HCT116 (cell line): ENCODE measurements at regions not wholly inside any gene's neighbourhood (a gene's known extent, or its start where the extent isn't known, plus 50 kb on each side); places are given as distances from the start of the nearest gene placed in this dataset.

Experiments used
- ATAC-seq: fragments of 200-7000 bp; cut with Tn5 transposase; 2 replicates; pipeline ENCODE4 v1.9.1; 2020; ENCODE audit warnings: mild to moderate bottlenecking, moderate library complexity
- BruUV-seq: library from RNA; stranded (reverse); fragments of 400-500 nt; replicated peaks from 2 replicates; lab custom pipeline; 2021; lab: Mats Ljungman, UMichigan
- CTCF ChIA-PET: fragments of 300-600 bp; sonication (Branson Sonifier 250); formaldehyde crosslinking; loops from one replicate; lab custom pipeline; 2021; ENCODE audit warnings: antibody characterized with exemption; lab: Charles Lee
- POLR2A ChIA-PET: fragments of 300-600, 350-600 bp; sonication (Branson Sonifier 250); formaldehyde crosslinking; loops from one replicate; lab custom pipeline; 2021; ENCODE audit warnings: antibody characterized with exemption; lab: Charles Lee
- RAD21 ChIA-PET, 2 experiments: fragments of 300-600 bp; sonication (Branson Sonifier 250); formaldehyde crosslinking; loops; one replicate each; lab custom pipeline; 2023; ENCODE audit warnings: low total read pairs in 2 of 2; ENCODE audit not compliant: uncharacterized antibody in 2 of 2, unreplicated experiment in 2 of 2, low non-redundant PET in 1 of 2; lab: Charles Lee
- DNase-seq: peaks from one replicate; pipeline ENCODE4 v3.0.0-alpha.2; 2010; ENCODE audit warnings: low read depth, low spot score
- H2AFZ ChIP-seq: fragments of 200-600 bp; shearing (Covaris generic), sonication (generic); 2 replicates; pipeline ENCODE4 v1.6.1; 2017; ENCODE audit warnings: low read depth, mixed run types, mixed read lengths, antibody characterized with exemption, low read length; ENCODE audit not compliant: poor library complexity, severe bottlenecking
- H3K27ac ChIP-seq: 2 replicates; pipeline ENCODE4 v1.5.1; 2012; ENCODE audit warnings: low read depth, low read length
- H3K27me3 ChIP-seq: fragments of 200-600 bp; sonication (generic); 2 replicates; pipeline ENCODE4 v1.6.1; 2016; ENCODE audit warnings: mixed run types, low read length, mixed read lengths; ENCODE audit not compliant: insufficient read depth
- H3K36me3 ChIP-seq, 2 experiments: fragments of 200-500 bp in 1 of 2; fragments of 200-600 bp in 1 of 2; sonication (Bioruptor generic) in 1 of 2; sonication (generic) in 1 of 2; 2 replicates each; pipeline versions ENCODE4 v1.5.1 to v1.6.1; 2014 to 2016; ENCODE audit warnings: low read length in 2 of 2, inconsistent platforms in 1 of 2, mixed read lengths in 1 of 2, mixed run types in 1 of 2; ENCODE audit not compliant: insufficient read depth in 2 of 2, control insufficient read depth in 1 of 2
- H3K4me1 ChIP-seq, 2 experiments: fragments of 200-600 bp in 1 of 2; sonication (generic) in 1 of 2; 2 replicates each; pipeline versions ENCODE4 v1.5.1 to v1.6.1; 2012 to 2017; ENCODE audit warnings: low read length in 2 of 2, inconsistent platforms in 1 of 2, mild to moderate bottlenecking in 1 of 2, mixed read lengths in 1 of 2, mixed run types in 1 of 2, moderate library complexity in 1 of 2; ENCODE audit not compliant: insufficient read depth in 2 of 2, control insufficient read depth in 1 of 2
- H3K4me2 ChIP-seq: fragments of 200-600 bp; sonication (generic); 2 replicates; pipeline ENCODE4 v1.6.1; 2017; ENCODE audit warnings: mixed run types, low read length, mixed read lengths
- H3K4me3 ChIP-seq, 2 experiments: fragments of 200-600 bp in 1 of 2; sonication (generic) in 1 of 2; replicated peaks in 1 of 2; 2 replicates each; pipeline ENCODE4 v1.5.1; 2011 to 2016; ENCODE audit warnings: low read length in 2 of 2, control low read depth in 1 of 2, low read depth in 1 of 2, mild to moderate bottlenecking in 1 of 2, mixed read lengths in 1 of 2, mixed run types in 1 of 2
- H3K79me2 ChIP-seq: fragments of 200-600 bp; sonication (generic); 2 replicates; pipeline ENCODE4 v1.6.1; 2017; ENCODE audit warnings: mild to moderate bottlenecking, mixed run types, low read length, moderate library complexity, mixed read lengths; ENCODE audit not compliant: insufficient read depth
- H3K9ac ChIP-seq: fragments of 200-600 bp; sonication (generic); 2 replicates; pipeline ENCODE4 v1.6.1; 2016; ENCODE audit warnings: low read length, mixed read lengths
- H3K9me2 ChIP-seq: fragments of 200-600 bp; sonication (generic), shearing (Covaris generic); 2 replicates; pipeline ENCODE4 v1.6.1; 2017; ENCODE audit warnings: mixed run types, mild to moderate bottlenecking, moderate library complexity; ENCODE audit not compliant: insufficient read depth
- H3K9me3 ChIP-seq, 2 experiments: fragments of 200-500 bp in 1 of 2; fragments of 200-600 bp in 1 of 2; sonication (Bioruptor generic) in 1 of 2; sonication (generic) in 1 of 2; 2 replicates each; pipeline ENCODE4 v1.6.1; 2014 to 2017; ENCODE audit warnings: low read length in 2 of 2, mixed read lengths in 2 of 2, inconsistent platforms in 1 of 2, low read depth in 1 of 2, mild to moderate bottlenecking in 1 of 2, mixed run types in 1 of 2, moderate library complexity in 1 of 2; ENCODE audit not compliant: control insufficient read depth in 1 of 2, insufficient read depth in 1 of 2
- H4K20me1 ChIP-seq: fragments of 200-600 bp; sonication (generic), shearing (Covaris generic); 2 replicates; pipeline ENCODE4 v1.6.1; 2017; ENCODE audit warnings: mixed run types, mild to moderate bottlenecking, moderate library complexity; ENCODE audit not compliant: insufficient read depth
- CBX3 ChIP-seq: IDR thresholded peaks from 2 replicates; pipeline ENCODE4 v1.6.1; 2012; ENCODE audit warnings: low read depth
- CEBPB ChIP-seq: IDR thresholded peaks from 2 replicates; pipeline ENCODE4 v1.6.1; 2012; ENCODE audit warnings: low read depth
- FOSL1 ChIP-seq: IDR thresholded peaks from 2 replicates; pipeline ENCODE4 v1.6.1; 2012; ENCODE audit warnings: low read depth
- JUND ChIP-seq: IDR thresholded peaks from 2 replicates; pipeline ENCODE4 v1.6.1; 2012
- SIN3A ChIP-seq: IDR thresholded peaks from 2 replicates; pipeline ENCODE4 v1.6.1; 2012; ENCODE audit warnings: low read depth
- intact Hi-C: fragments of 100-400 bp; cut with micrococcal nuclease; formaldehyde crosslinking; loops from 2 replicates; pipeline ENCODE4 v1.10.0; 2022
- TF ChIP-seq, protein P1 (sequence below): IDR thresholded peaks from 2 replicates; pipeline ENCODE4 v1.6.1; 2012; ENCODE audit warnings: low read depth
- TF ChIP-seq, protein P2 (sequence below), 3 experiments: fragments of 200-600 bp in 1 of 3; sonication (generic) in 1 of 3; IDR thresholded peaks in 2 of 3; conservative IDR thresholded peaks in 1 of 3; 2 replicates each; pipeline ENCODE4 v1.5.1; 2012 to 2017; ENCODE audit warnings: low read depth in 2 of 3, low read length in 2 of 3, antibody characterized with exemption in 1 of 3, borderline replicate concordance in 1 of 3, control low read depth in 1 of 3, mild to moderate bottlenecking in 1 of 3, mixed read lengths in 1 of 3, mixed run types in 1 of 3, moderate library complexity in 1 of 3; ENCODE audit not compliant: insufficient read depth in 1 of 3

DNA sequence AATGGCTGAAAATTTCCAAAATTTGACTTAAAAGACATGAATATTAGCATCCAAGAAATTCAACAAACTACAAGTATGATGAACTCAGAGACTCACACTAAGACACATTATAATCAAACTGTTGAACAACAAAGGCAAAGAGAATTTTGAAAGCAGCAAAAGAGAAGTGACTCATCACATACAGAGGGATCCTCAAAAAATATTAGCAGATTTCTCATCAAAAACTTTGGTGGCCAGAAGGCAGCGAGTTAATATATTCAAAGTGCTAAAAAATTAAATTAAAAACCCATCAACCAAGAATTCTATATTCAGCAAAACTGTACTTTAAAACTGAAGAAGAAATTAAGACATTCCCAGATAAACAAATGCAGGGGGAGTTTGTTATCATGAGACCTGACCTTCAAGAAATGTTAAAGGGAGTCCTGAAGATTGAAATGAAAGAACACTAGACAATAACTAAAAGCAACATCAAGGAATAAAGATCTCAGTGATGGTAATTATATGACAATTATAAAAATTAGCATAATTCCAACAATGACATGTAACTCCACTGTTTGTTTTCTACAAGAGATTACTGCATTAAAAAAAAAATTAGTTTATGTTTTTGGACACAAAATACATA, 150.0 kb downstream of the RNASET2 start:
- ChIA-PET RAD21 (no interaction called here), POLR2A (no interaction called here)
- TF ChIP-seq CEBPB, result no peak
- no peak for TF ChIP-seq JUND
- no peak for TF ChIP-seq CBX3
- TF ChIP-seq, protein P1, sequence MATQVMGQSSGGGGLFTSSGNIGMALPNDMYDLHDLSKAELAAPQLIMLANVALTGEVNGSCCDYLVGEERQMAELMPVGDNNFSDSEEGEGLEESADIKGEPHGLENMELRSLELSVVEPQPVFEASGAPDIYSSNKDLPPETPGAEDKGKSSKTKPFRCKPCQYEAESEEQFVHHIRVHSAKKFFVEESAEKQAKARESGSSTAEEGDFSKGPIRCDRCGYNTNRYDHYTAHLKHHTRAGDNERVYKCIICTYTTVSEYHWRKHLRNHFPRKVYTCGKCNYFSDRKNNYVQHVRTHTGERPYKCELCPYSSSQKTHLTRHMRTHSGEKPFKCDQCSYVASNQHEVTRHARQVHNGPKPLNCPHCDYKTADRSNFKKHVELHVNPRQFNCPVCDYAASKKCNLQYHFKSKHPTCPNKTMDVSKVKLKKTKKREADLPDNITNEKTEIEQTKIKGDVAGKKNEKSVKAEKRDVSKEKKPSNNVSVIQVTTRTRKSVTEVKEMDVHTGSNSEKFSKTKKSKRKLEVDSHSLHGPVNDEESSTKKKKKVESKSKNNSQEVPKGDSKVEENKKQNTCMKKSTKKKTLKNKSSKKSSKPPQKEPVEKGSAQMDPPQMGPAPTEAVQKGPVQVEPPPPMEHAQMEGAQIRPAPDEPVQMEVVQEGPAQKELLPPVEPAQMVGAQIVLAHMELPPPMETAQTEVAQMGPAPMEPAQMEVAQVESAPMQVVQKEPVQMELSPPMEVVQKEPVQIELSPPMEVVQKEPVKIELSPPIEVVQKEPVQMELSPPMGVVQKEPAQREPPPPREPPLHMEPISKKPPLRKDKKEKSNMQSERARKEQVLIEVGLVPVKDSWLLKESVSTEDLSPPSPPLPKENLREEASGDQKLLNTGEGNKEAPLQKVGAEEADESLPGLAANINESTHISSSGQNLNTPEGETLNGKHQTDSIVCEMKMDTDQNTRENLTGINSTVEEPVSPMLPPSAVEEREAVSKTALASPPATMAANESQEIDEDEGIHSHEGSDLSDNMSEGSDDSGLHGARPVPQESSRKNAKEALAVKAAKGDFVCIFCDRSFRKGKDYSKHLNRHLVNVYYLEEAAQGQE, result no peak
- no peak for TF ChIP-seq FOSL1
- TF ChIP-seq, protein P2, sequence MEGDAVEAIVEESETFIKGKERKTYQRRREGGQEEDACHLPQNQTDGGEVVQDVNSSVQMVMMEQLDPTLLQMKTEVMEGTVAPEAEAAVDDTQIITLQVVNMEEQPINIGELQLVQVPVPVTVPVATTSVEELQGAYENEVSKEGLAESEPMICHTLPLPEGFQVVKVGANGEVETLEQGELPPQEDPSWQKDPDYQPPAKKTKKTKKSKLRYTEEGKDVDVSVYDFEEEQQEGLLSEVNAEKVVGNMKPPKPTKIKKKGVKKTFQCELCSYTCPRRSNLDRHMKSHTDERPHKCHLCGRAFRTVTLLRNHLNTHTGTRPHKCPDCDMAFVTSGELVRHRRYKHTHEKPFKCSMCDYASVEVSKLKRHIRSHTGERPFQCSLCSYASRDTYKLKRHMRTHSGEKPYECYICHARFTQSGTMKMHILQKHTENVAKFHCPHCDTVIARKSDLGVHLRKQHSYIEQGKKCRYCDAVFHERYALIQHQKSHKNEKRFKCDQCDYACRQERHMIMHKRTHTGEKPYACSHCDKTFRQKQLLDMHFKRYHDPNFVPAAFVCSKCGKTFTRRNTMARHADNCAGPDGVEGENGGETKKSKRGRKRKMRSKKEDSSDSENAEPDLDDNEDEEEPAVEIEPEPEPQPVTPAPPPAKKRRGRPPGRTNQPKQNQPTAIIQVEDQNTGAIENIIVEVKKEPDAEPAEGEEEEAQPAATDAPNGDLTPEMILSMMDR (IDR thresholded peaks at IDR 0.05 in 2 of 3, conservative IDR thresholded peaks at IDR 0.05 in 1 of 3; ENCODE audit: borderline replicate concordance in 1 of 3, insufficient read depth in 1 of 3, low read depth in 2 of 3, low read length in 2 of 3), result no peak
- TF ChIP-seq SIN3A, result no peak
- TF ChIP-seq, all 23 proteins: peak for 0

More for the DNA sequence above, 150.0 kb downstream of the RNASET2 start:
- H3K9me2 ChIP-seq, result no peaks in the 10 kb centered on the region
- CTCF ChIA-PET, result no interaction called here
- no peaks in the 10 kb centered on the region for H3K4me1 ChIP-seq
- no peaks in the 10 kb centered on the region for H3K36me3 ChIP-seq
- ATAC-seq, result no peak
- no peaks in the 10 kb centered on the region for H3K27me3 ChIP-seq
- no TSS peak for BruUV-seq
- no peak overlapping the region for H2AFZ ChIP-seq
- intact Hi-C loops, result no loop called here
- H3K9ac ChIP-seq, result no peak overlapping the region
- H3K9me3 ChIP-seq, result 0 out of 4 replicates have a peak, but pooled peaks cover 0 to 9% of the 10 kb centered on the region in 2 experiments
- H3K79me2 ChIP-seq, result no peaks in the 10 kb centered on the region
- H4K20me1 ChIP-seq, result no peaks in the 10 kb centered on the region
- H3K27ac ChIP-seq, result no peak overlapping the region
- no peak for DNase-seq
- no peak overlapping the region for H3K4me3 ChIP-seq
- H3K4me2 ChIP-seq, result no peak overlapping the region
